CD14-positive monocyte (primary cell): ENCODE measurements at regions not wholly inside any gene's neighbourhood (a gene's known extent, or its start where the extent isn't known, plus 50 kb on each side); places are given as distances from the start of the nearest gene placed in this dataset.

ENCODE experiments used
- DNase-seq, 3 donors: peaks; one replicate each; pipeline ENCODE4 v3.0.0-alpha.2; 2011 to 2022
- H2AFZ ChIP-seq: 2 replicates; pipeline ENCODE4 v1.6.0; 2012; ENCODE audit warnings: mild to moderate bottlenecking, low read depth, low read length, inconsistent platforms; ENCODE audit not compliant: insufficient read depth, poor library complexity, severe bottlenecking
- H3K27ac ChIP-seq, 2 donors: 1 replicate in 1 of 2; 2 replicates in 1 of 2; pipeline ENCODE4 v1.5.1; 2012 to 2013; ENCODE audit warnings: low read length in 2 of 2, control low read depth in 1 of 2, inconsistent platforms in 1 of 2, low read depth in 1 of 2, mild to moderate bottlenecking in 1 of 2
- H3K27me3 ChIP-seq, 2 donors: one replicate each; pipeline versions ENCODE4 v1.6.0 to v1.6.1; 2011 to 2013; ENCODE audit warnings: low read length in 2 of 2; ENCODE audit not compliant: control insufficient read depth in 2 of 2, insufficient read depth in 2 of 2
- H3K36me3 ChIP-seq, 2 donors: replicated peaks in 1 of 2; 1 replicate in 1 of 2; 2 replicates in 1 of 2; pipeline versions ENCODE4 v1.5.1 to v1.6.1; 2012 to 2013; ENCODE audit warnings: low read length in 2 of 2, control low read depth in 1 of 2, inconsistent platforms in 1 of 2, mild to moderate bottlenecking in 1 of 2; ENCODE audit not compliant: insufficient read depth in 2 of 2, control insufficient read depth in 1 of 2
- H3K4me1 ChIP-seq, 2 donors: 1 replicate in 1 of 2; 2 replicates in 1 of 2; pipeline versions ENCODE4 v1.5.1 to v1.6.1; 2012 to 2013; ENCODE audit warnings: low read length in 2 of 2, control low read depth in 1 of 2, inconsistent platforms in 1 of 2, mild to moderate bottlenecking in 1 of 2, moderate library complexity in 1 of 2; ENCODE audit not compliant: insufficient read depth in 2 of 2, control insufficient read depth in 1 of 2
- H3K4me2 ChIP-seq: replicated peaks from 2 replicates; pipeline ENCODE3; 2012; ENCODE audit warnings: low read length, moderate library complexity, mild to moderate bottlenecking; ENCODE audit not compliant: poor library complexity, severe bottlenecking; ENCODE audit errors: extremely low read depth
- H3K4me3 ChIP-seq, 3 experiments: fragments of 200-600 bp in 1 of 3; sonication (generic) in 1 of 3; replicated peaks in 1 of 3; 1 replicate in 2 of 3; 2 replicates in 1 of 3; pipeline ENCODE4 v1.5.1; 2011 to 2013; ENCODE audit warnings: low read length in 3 of 3, mild to moderate bottlenecking in 3 of 3, control low read depth in 2 of 3, low read depth in 2 of 3, inconsistent platforms in 1 of 3, moderate library complexity in 1 of 3
- H3K79me2 ChIP-seq: 2 replicates; pipeline ENCODE4 v1.6.0; 2012; ENCODE audit warnings: mild to moderate bottlenecking, control low read depth, inconsistent platforms, low read length, moderate library complexity; ENCODE audit not compliant: insufficient read depth
- H3K9ac ChIP-seq: 2 replicates; pipeline ENCODE4 v1.6.0; 2017; ENCODE audit warnings: low read length, mild to moderate bottlenecking; ENCODE audit not compliant: insufficient read depth, poor library complexity, severe bottlenecking
- H3K9me3 ChIP-seq, 2 donors: replicated peaks in 1 of 2; 1 replicate in 1 of 2; 2 replicates in 1 of 2; pipeline versions ENCODE4 v1.5.1 to v1.6.1; 2012 to 2013; ENCODE audit warnings: low read length in 2 of 2, control low read depth in 1 of 2; ENCODE audit not compliant: control insufficient read depth in 1 of 2, insufficient read depth in 1 of 2
- H4K20me1 ChIP-seq: 2 replicates; pipeline ENCODE4 v1.6.0; 2012; ENCODE audit warnings: mild to moderate bottlenecking, low read length, control low read depth, moderate library complexity; ENCODE audit not compliant: insufficient read depth
- H3K27ac Mint-ChIP-seq, 7 donors: one replicate each; pipeline ENCODE4 v1.8.0; 2020; ENCODE audit warnings: mild to moderate bottlenecking in 7 of 7, mixed read lengths in 7 of 7, moderate library complexity in 6 of 7, inconsistent platforms in 2 of 7
- H3K27me3 Mint-ChIP-seq, 3 donors: one replicate each; pipeline ENCODE4 v1.8.0; 2021 to 2022; ENCODE audit warnings: low read depth in 3 of 3, mild to moderate bottlenecking in 3 of 3, mixed read lengths in 3 of 3, moderate library complexity in 3 of 3, inconsistent platforms in 1 of 3
- H3K36me3 Mint-ChIP-seq, 2 donors: one replicate each; pipeline ENCODE4 v1.8.0; 2020; ENCODE audit warnings: mixed read lengths in 2 of 2, inconsistent platforms in 1 of 2, mild to moderate bottlenecking in 1 of 2
- H3K4me1 Mint-ChIP-seq: one replicate; pipeline ENCODE4 v1.8.0; 2020; ENCODE audit warnings: mild to moderate bottlenecking, mixed read lengths
- H3K4me3 Mint-ChIP-seq, 2 donors: one replicate each; pipeline ENCODE4 v1.8.0; 2020; ENCODE audit warnings: mild to moderate bottlenecking in 2 of 2, mixed read lengths in 2 of 2, moderate library complexity in 1 of 2
- H3K9me3 Mint-ChIP-seq, 7 donors: one replicate each; pipeline ENCODE4 v1.8.0; 2020 to 2022; ENCODE audit warnings: mixed read lengths in 7 of 7, mild to moderate bottlenecking in 6 of 7, moderate library complexity in 6 of 7, inconsistent platforms in 2 of 7
- WGBS: methylation state at CpG from one replicate; pipeline ENCODE4 v1.1.5; 2013; ENCODE audit warnings: missing lambda C conversion rate; ENCODE audit not compliant: insufficient coverage; 5-methylcytosine and 5-hydroxymethylcytosine counted together
- intact Hi-C, 2 donors: fragments of 100-400 bp; cut with micrococcal nuclease; formaldehyde crosslinking; loops; one replicate each; pipeline versions ENCODE4 v1.15.0 to v1.15.1; 2023
- TF ChIP-seq, protein P1 (sequence below): fragments of 200-600 bp; IDR thresholded peaks from one replicate; pipeline ENCODE4 v1.8.0; 2022; ENCODE audit warnings: antibody characterized with exemption, mild to moderate bottlenecking

- Histone ChIP-seq H3K4me1 (no peaks in the 10 kb centered on the region), H3K79me2 (no peaks in the 10 kb centered on the region), H3K36me3 (no peaks in the 10 kb centered on the region), H3K4me2 (no peak overlapping the region), H3K4me3 (no peak overlapping the region), H3K9ac (no peak overlapping the region), H3K9me3 (no peaks in the 10 kb centered on the region), H3K27me3 (no peaks in the 10 kb centered on the region), H2AFZ (no peak overlapping the region), H3K27ac (no peak overlapping the region), H4K20me1 (no peaks in the 10 kb centered on the region)
- Mint-ChIP-seq H3K4me3 (no peak overlapping the region), H3K4me1 (no peaks in the 10 kb centered on the region), H3K36me3 (no peaks in the 10 kb centered on the region), H3K9me3 (peaks cover 0 to 4% (median 2%) of the 10 kb centered on the region in 7 donors), H3K27me3 (peaks cover 0 to 2% (median 0%) of the 10 kb centered on the region in 3 donors), H3K27ac (no peak overlapping the region)
- intact Hi-C loops, result no loop called here
- no CpG with 5 or more reads among the region's 4 CpGs for WGBS
- TF ChIP-seq, protein P1, sequence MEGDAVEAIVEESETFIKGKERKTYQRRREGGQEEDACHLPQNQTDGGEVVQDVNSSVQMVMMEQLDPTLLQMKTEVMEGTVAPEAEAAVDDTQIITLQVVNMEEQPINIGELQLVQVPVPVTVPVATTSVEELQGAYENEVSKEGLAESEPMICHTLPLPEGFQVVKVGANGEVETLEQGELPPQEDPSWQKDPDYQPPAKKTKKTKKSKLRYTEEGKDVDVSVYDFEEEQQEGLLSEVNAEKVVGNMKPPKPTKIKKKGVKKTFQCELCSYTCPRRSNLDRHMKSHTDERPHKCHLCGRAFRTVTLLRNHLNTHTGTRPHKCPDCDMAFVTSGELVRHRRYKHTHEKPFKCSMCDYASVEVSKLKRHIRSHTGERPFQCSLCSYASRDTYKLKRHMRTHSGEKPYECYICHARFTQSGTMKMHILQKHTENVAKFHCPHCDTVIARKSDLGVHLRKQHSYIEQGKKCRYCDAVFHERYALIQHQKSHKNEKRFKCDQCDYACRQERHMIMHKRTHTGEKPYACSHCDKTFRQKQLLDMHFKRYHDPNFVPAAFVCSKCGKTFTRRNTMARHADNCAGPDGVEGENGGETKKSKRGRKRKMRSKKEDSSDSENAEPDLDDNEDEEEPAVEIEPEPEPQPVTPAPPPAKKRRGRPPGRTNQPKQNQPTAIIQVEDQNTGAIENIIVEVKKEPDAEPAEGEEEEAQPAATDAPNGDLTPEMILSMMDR, result no peak
- DNase-seq, result no peak
Observed at GRCh38 chr12:24057920-24058476, 108.5 kb upstream of the SOX5 start.

DNA sequence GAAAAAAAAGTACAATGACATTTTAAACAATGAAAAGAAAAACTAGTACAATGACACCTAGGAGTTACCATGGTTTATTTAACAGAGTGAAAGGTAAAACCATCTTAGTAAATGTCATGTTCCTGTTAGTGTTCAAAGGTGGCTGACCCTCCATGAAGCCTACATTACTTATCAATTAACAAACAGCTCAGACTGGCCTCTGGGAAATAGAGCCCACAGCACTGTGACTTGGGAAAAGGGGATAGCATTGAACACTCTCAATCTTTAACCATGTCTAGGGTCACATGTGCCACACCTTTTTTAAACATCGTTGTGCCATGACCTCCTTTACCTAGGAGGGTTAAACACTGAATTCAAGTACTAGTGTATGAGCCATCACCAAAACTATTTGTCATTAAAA lies 106.3 kb upstream of the SOX5 start:
- Mint-ChIP-seq H3K27me3 (peaks cover 0 to 2% (median 0%) of the 10 kb centered on the region in 3 donors), H3K4me1 (no peaks in the 10 kb centered on the region), H3K4me3 (no peak overlapping the region), H3K27ac (no peak overlapping the region), H3K9me3 (peaks cover 0 to 4% (median 1%) of the 10 kb centered on the region in 7 donors), H3K36me3 (no peaks in the 10 kb centered on the region)
- no peak for DNase-seq
- H3K4me2 ChIP-seq, result no peak overlapping the region
- intact Hi-C loops, result no loop called here
- H3K9ac ChIP-seq, result no peak overlapping the region
- no peaks in the 10 kb centered on the region for H4K20me1 ChIP-seq
- no peak overlapping the region for H3K27ac ChIP-seq
- no peaks in the 10 kb centered on the region for H3K79me2 ChIP-seq
- no peak overlapping the region for H3K4me3 ChIP-seq
- no peaks in the 10 kb centered on the region for H3K9me3 ChIP-seq
- no peaks in the 10 kb centered on the region for H3K36me3 ChIP-seq
- no CpG with 5 or more reads among the region's 1 CpG for WGBS
- no peaks in the 10 kb centered on the region for H3K4me1 ChIP-seq
- H3K27me3 ChIP-seq, result no peaks in the 10 kb centered on the region
- H2AFZ ChIP-seq, result no peak overlapping the region
- TF ChIP-seq, protein P1, result no peak
